ENCODE measurements at regions not wholly inside any gene's neighbourhood (a gene's known extent, or its start where the extent isn't known, plus 50 kb on each side); places are given as distances from the start of the nearest gene placed in this dataset.

GRCh38 chr2:83224591-83225200 is 1234.4 kb downstream of the SUCLG1 start:
- Mint-ChIP-seq H3K9me3 (ENCODE audit: low read depth) (no peaks in the 10 kb centered on the region), H3K27me3 (ENCODE audit: low read depth) (peaks cover 4% of the 10 kb centered on the region), H3K4me3 (ENCODE audit: unreplicated experiment) (no peak overlapping the region), H3K27ac (ENCODE audit: unreplicated experiment) (no peak overlapping the region), H3K36me3 (ENCODE audit: low read depth) (no peaks in the 10 kb centered on the region), H3K4me1 (ENCODE audit: low read depth) (no peaks in the 10 kb centered on the region)
- TF ChIP-seq CTCF (IDR thresholded peaks at IDR 0.05), result no peak
- DNase-seq (ENCODE audit: low spot score), result no peak

GRCh38 chr2:83221258-83221657 is 1237.8 kb downstream of the SUCLG1 start:
- Mint-ChIP-seq H3K36me3 (ENCODE audit: low read depth) (no peaks in the 10 kb centered on the region), H3K9me3 (ENCODE audit: low read depth) (no peaks in the 10 kb centered on the region), H3K27ac (ENCODE audit: unreplicated experiment) (no peak overlapping the region), H3K27me3 (ENCODE audit: low read depth) (peaks cover 2% of the 10 kb centered on the region), H3K4me3 (ENCODE audit: unreplicated experiment) (no peak overlapping the region), H3K4me1 (ENCODE audit: low read depth) (no peaks in the 10 kb centered on the region)
- TF ChIP-seq CTCF (IDR thresholded peaks at IDR 0.05), result no peak
- DNase-seq (ENCODE audit: low spot score), result no peak

- no peak for DNase-seq (ENCODE audit: low spot score)
- Mint-ChIP-seq H3K4me1 (ENCODE audit: low read depth) (no peaks in the 10 kb centered on the region), H3K36me3 (ENCODE audit: low read depth) (no peaks in the 10 kb centered on the region), H3K4me3 (ENCODE audit: unreplicated experiment) (no peak overlapping the region), H3K27me3 (ENCODE audit: low read depth) (peaks cover 3% of the 10 kb centered on the region), H3K9me3 (ENCODE audit: low read depth) (no peaks in the 10 kb centered on the region), H3K27ac (ENCODE audit: unreplicated experiment) (no peak overlapping the region)
- no peak for TF ChIP-seq CTCF (IDR thresholded peaks at IDR 0.05)
Observed at GRCh38 chr2:83217854-83218253, 1241.2 kb downstream of the SUCLG1 start.

GRCh38 chr2:83196225-83196624 is 1262.9 kb downstream of the SUCLG1 start:
- no peak overlapping the region for H3K27ac Mint-ChIP-seq (ENCODE audit: unreplicated experiment)
- H3K4me1 Mint-ChIP-seq (ENCODE audit: low read depth), result no peaks in the 10 kb centered on the region
- H3K9me3 Mint-ChIP-seq (ENCODE audit: low read depth), result no peaks in the 10 kb centered on the region
- no peak overlapping the region for H3K4me3 Mint-ChIP-seq (ENCODE audit: unreplicated experiment)
- H3K36me3 Mint-ChIP-seq (ENCODE audit: low read depth), result no peaks in the 10 kb centered on the region
- no peak for DNase-seq (ENCODE audit: low spot score)
- TF ChIP-seq CTCF (IDR thresholded peaks at IDR 0.05), result peak; percentile 85
- peaks cover 2% of the 10 kb centered on the region for H3K27me3 Mint-ChIP-seq (ENCODE audit: low read depth)

- Mint-ChIP-seq H3K27me3 (ENCODE audit: low read depth) (no peaks in the 10 kb centered on the region), H3K4me1 (ENCODE audit: low read depth) (no peaks in the 10 kb centered on the region), H3K9me3 (ENCODE audit: low read depth) (no peaks in the 10 kb centered on the region), H3K4me3 (ENCODE audit: unreplicated experiment) (no peak overlapping the region), H3K36me3 (ENCODE audit: low read depth) (no peaks in the 10 kb centered on the region), H3K27ac (ENCODE audit: unreplicated experiment) (no peak overlapping the region)
- no peak for TF ChIP-seq CTCF (IDR thresholded peaks at IDR 0.05)
- no peak for DNase-seq (ENCODE audit: low spot score)
Observed at GRCh38 chr2:83191316-83191715, 1267.8 kb downstream of the SUCLG1 start.

Data from chondrocyte (in vitro differentiated cells).